ENCODE measurements at regions not wholly inside any gene's neighbourhood (a gene's known extent, or its start where the extent isn't known, plus 50 kb on each side); places are given as distances from the start of the nearest gene placed in this dataset.

GRCh38 chr7:19574131-19574530 is 134.7 kb downstream of the POLR1F start:
- H3K79me2 ChIP-seq (ENCODE audit: insufficient read depth, low read length), result no peaks in the 10 kb centered on the region
- no peak overlapping the region for H3K4me2 ChIP-seq (ENCODE audit: insufficient read depth, low read length)
- no peak overlapping the region for H3K4me3 ChIP-seq (ENCODE audit: low read depth in 1 of 2, low read length in 2 of 2)
- H3K36me3 ChIP-seq (ENCODE audit: insufficient read depth, low read length), result no peaks in the 10 kb centered on the region
- H3K27me3 ChIP-seq (ENCODE audit: insufficient read depth, low read length, poor library complexity), result no peaks in the 10 kb centered on the region
- DNase-seq, result no peak
- H4K20me1 ChIP-seq (ENCODE audit: insufficient read depth, low read length), result no peaks in the 10 kb centered on the region
- no peaks in the 10 kb centered on the region for H3K9me3 ChIP-seq (ENCODE audit: insufficient read depth, low read length, severe bottlenecking)
- TF ChIP-seq CTCF (IDR thresholded peaks at IDR 0.05; ENCODE audit: borderline replicate concordance, extremely low read depth, low read length, poor library complexity, severe bottlenecking), result no peak
- no peak for TF ChIP-seq EZH2 (IDR thresholded peaks at IDR 0.05; ENCODE audit: borderline replicate concordance, low read depth, low read length, severe bottlenecking)
- no peak overlapping the region for H3K27ac ChIP-seq (ENCODE audit: low read length)
- H3K4me1 ChIP-seq (ENCODE audit: insufficient read depth, low read length), result no peaks in the 10 kb centered on the region
- H2AFZ ChIP-seq (ENCODE audit: low read depth, low read length), result no peak overlapping the region
- ATAC-seq (ENCODE audit: insufficient read depth, low read depth), result no peak
- no peak overlapping the region for H3K9ac ChIP-seq (ENCODE audit: low read depth, low read length)

- Histone ChIP-seq H3K9ac (ENCODE audit: low read depth, low read length) (no peak overlapping the region), H4K20me1 (ENCODE audit: insufficient read depth, low read length) (no peaks in the 10 kb centered on the region), H2AFZ (ENCODE audit: low read depth, low read length) (no peak overlapping the region), H3K4me3 (ENCODE audit: low read depth in 1 of 2, low read length in 2 of 2) (no peak overlapping the region), H3K27me3 (ENCODE audit: insufficient read depth, low read length, poor library complexity) (no peaks in the 10 kb centered on the region), H3K4me2 (ENCODE audit: insufficient read depth, low read length) (no peak overlapping the region), H3K27ac (ENCODE audit: low read length) (no peak overlapping the region), H3K4me1 (ENCODE audit: insufficient read depth, low read length) (no peaks in the 10 kb centered on the region), H3K9me3 (ENCODE audit: insufficient read depth, low read length, severe bottlenecking) (no peaks in the 10 kb centered on the region), H3K79me2 (ENCODE audit: insufficient read depth, low read length) (no peaks in the 10 kb centered on the region), H3K36me3 (ENCODE audit: insufficient read depth, low read length) (no peaks in the 10 kb centered on the region)
- no peak for ATAC-seq (ENCODE audit: insufficient read depth, low read depth)
- DNase-seq, result no peak
- no peak for TF ChIP-seq EZH2 (IDR thresholded peaks at IDR 0.05; ENCODE audit: borderline replicate concordance, low read depth, low read length, severe bottlenecking)
- TF ChIP-seq CTCF (IDR thresholded peaks at IDR 0.05; ENCODE audit: borderline replicate concordance, extremely low read depth, low read length, poor library complexity, severe bottlenecking), result no peak
Observed at GRCh38 chr7:19572566-19572965, 136.3 kb downstream of the POLR1F start.

- Histone ChIP-seq H3K4me3 (ENCODE audit: low read depth in 1 of 2, low read length in 2 of 2) (no peak overlapping the region), H3K27me3 (ENCODE audit: insufficient read depth, low read length, poor library complexity) (no peaks in the 10 kb centered on the region), H3K9ac (ENCODE audit: low read depth, low read length) (no peak overlapping the region), H3K27ac (ENCODE audit: low read length) (no peak overlapping the region), H4K20me1 (ENCODE audit: insufficient read depth, low read length) (no peaks in the 10 kb centered on the region), H3K4me1 (ENCODE audit: insufficient read depth, low read length) (no peaks in the 10 kb centered on the region), H3K9me3 (ENCODE audit: insufficient read depth, low read length, severe bottlenecking) (no peaks in the 10 kb centered on the region), H3K79me2 (ENCODE audit: insufficient read depth, low read length) (no peaks in the 10 kb centered on the region), H2AFZ (ENCODE audit: low read depth, low read length) (no peak overlapping the region), H3K4me2 (ENCODE audit: insufficient read depth, low read length) (no peak overlapping the region), H3K36me3 (ENCODE audit: insufficient read depth, low read length) (no peaks in the 10 kb centered on the region)
- no peak for TF ChIP-seq EZH2 (IDR thresholded peaks at IDR 0.05; ENCODE audit: borderline replicate concordance, low read depth, low read length, severe bottlenecking)
- TF ChIP-seq CTCF (IDR thresholded peaks at IDR 0.05; ENCODE audit: borderline replicate concordance, extremely low read depth, low read length, poor library complexity, severe bottlenecking), result no peak
- ATAC-seq (ENCODE audit: insufficient read depth, low read depth) (no peak), DNase-seq (no peak)
Observed at GRCh38 chr7:19567011-19567410, 141.8 kb downstream of the POLR1F start.

- no peak overlapping the region for H3K4me2 ChIP-seq (ENCODE audit: insufficient read depth, low read length)
- no peak for ATAC-seq (ENCODE audit: insufficient read depth, low read depth)
- no peak for DNase-seq
- H3K9me3 ChIP-seq (ENCODE audit: insufficient read depth, low read length, severe bottlenecking), result no peaks in the 10 kb centered on the region
- H3K36me3 ChIP-seq (ENCODE audit: insufficient read depth, low read length), result no peaks in the 10 kb centered on the region
- H3K79me2 ChIP-seq (ENCODE audit: insufficient read depth, low read length), result no peaks in the 10 kb centered on the region
- no peak overlapping the region for H2AFZ ChIP-seq (ENCODE audit: low read depth, low read length)
- no peaks in the 10 kb centered on the region for H3K4me1 ChIP-seq (ENCODE audit: insufficient read depth, low read length)
- TF ChIP-seq EZH2 (IDR thresholded peaks at IDR 0.05; ENCODE audit: borderline replicate concordance, low read depth, low read length, severe bottlenecking) (no peak), CTCF (IDR thresholded peaks at IDR 0.05; ENCODE audit: borderline replicate concordance, extremely low read depth, low read length, poor library complexity, severe bottlenecking) (no peak)
- H3K4me3 ChIP-seq (ENCODE audit: low read depth in 1 of 2, low read length in 2 of 2), result no peak overlapping the region
- H3K27ac ChIP-seq (ENCODE audit: low read length), result no peak overlapping the region
- no peak overlapping the region for H3K9ac ChIP-seq (ENCODE audit: low read depth, low read length)
- no peaks in the 10 kb centered on the region for H3K27me3 ChIP-seq (ENCODE audit: insufficient read depth, low read length, poor library complexity)
- no peaks in the 10 kb centered on the region for H4K20me1 ChIP-seq (ENCODE audit: insufficient read depth, low read length)
Observed at GRCh38 chr7:19565602-19566001, 143.2 kb downstream of the POLR1F start.
